ENCODE measurements at regions not wholly inside any gene's neighbourhood (a gene's known extent, or its start where the extent isn't known, plus 50 kb on each side); places are given as distances from the start of the nearest gene placed in this dataset.

- WGBS (ENCODE audit: low lambda C conversion rate, missing lambda C conversion rate): 86% methylated on average over 15 of the region's 15 CpGs
- Histone ChIP-seq H3K27ac (no peak overlapping the region), H3K9me2 (replicated peaks; ENCODE audit: insufficient read depth) (no peaks in the 10 kb centered on the region), H3K4me1 (ENCODE audit: insufficient read depth) (no peaks in the 10 kb centered on the region), H3K36me3 (replicated peaks; ENCODE audit: insufficient read depth, low read depth) (no peaks in the 10 kb centered on the region), H3K27me3 (no peaks in the 10 kb centered on the region), H2AFZ (no peak overlapping the region), H3K9me3 (ENCODE audit: low read depth) (no peaks in the 10 kb centered on the region), H3K4me2 (no peak overlapping the region), H3K4me3 (no peak overlapping the region), H3K79me2 (no peaks in the 10 kb centered on the region), H4K20me1 (ENCODE audit: insufficient read depth, poor library complexity, severe bottlenecking) (no peaks in the 10 kb centered on the region)
- no peak for TF ChIP-seq EZH2 (IDR thresholded peaks at IDR 0.05; ENCODE audit: borderline replicate concordance)
- TF ChIP-seq CTCF (IDR thresholded peaks at IDR 0.05; ENCODE audit: poor library complexity): no peak
- TF ChIP-seq EZH2phosphoT487 (IDR thresholded peaks at IDR 0.05; ENCODE audit: low read depth, severe bottlenecking, unreplicated experiment): no peak
- no peak for DNase-seq (ENCODE audit: low spot score)
These were observed 332.9 kb downstream of the EIPR1 start for GRCh38 chr2:3044587-3045317.

GRCh38 chr2:3043726-3044125 is 333.9 kb downstream of the EIPR1 start:
- H3K27ac ChIP-seq: no peak overlapping the region
- H2AFZ ChIP-seq: no peak overlapping the region
- no peak for TF ChIP-seq CTCF (IDR thresholded peaks at IDR 0.05; ENCODE audit: poor library complexity)
- TF ChIP-seq EZH2 (IDR thresholded peaks at IDR 0.05; ENCODE audit: borderline replicate concordance): no peak
- TF ChIP-seq EZH2phosphoT487 (IDR thresholded peaks at IDR 0.05; ENCODE audit: low read depth, severe bottlenecking, unreplicated experiment): no peak
- H3K4me2 ChIP-seq: no peak overlapping the region
- no peaks in the 10 kb centered on the region for H3K9me3 ChIP-seq (ENCODE audit: low read depth)
- H3K27me3 ChIP-seq: no peaks in the 10 kb centered on the region
- no peaks in the 10 kb centered on the region for H3K79me2 ChIP-seq
- no peaks in the 10 kb centered on the region for H4K20me1 ChIP-seq (ENCODE audit: insufficient read depth, poor library complexity, severe bottlenecking)
- no peaks in the 10 kb centered on the region for H3K9me2 ChIP-seq (replicated peaks; ENCODE audit: insufficient read depth)
- no peak for DNase-seq (ENCODE audit: low spot score)
- H3K36me3 ChIP-seq (replicated peaks; ENCODE audit: insufficient read depth, low read depth): no peaks in the 10 kb centered on the region
- no peaks in the 10 kb centered on the region for H3K4me1 ChIP-seq (ENCODE audit: insufficient read depth)
- no peak overlapping the region for H3K4me3 ChIP-seq
- WGBS (ENCODE audit: low lambda C conversion rate, missing lambda C conversion rate): 85% methylated on average over 8 of the region's 8 CpGs

GRCh38 chr2:3042601-3043585 is 334.7 kb downstream of the EIPR1 start:
- H3K27me3 ChIP-seq: no peaks in the 10 kb centered on the region
- no peak overlapping the region for H3K27ac ChIP-seq
- H3K79me2 ChIP-seq: no peaks in the 10 kb centered on the region
- WGBS (ENCODE audit: low lambda C conversion rate, missing lambda C conversion rate): 85% methylated on average over 19 of the region's 20 CpGs
- no peaks in the 10 kb centered on the region for H3K4me1 ChIP-seq (ENCODE audit: insufficient read depth)
- no peak overlapping the region for H2AFZ ChIP-seq
- no peaks in the 10 kb centered on the region for H3K9me2 ChIP-seq (replicated peaks; ENCODE audit: insufficient read depth)
- H3K4me3 ChIP-seq: no peak overlapping the region
- TF ChIP-seq EZH2 (IDR thresholded peaks at IDR 0.05; ENCODE audit: borderline replicate concordance) (no peak), CTCF (IDR thresholded peaks at IDR 0.05; ENCODE audit: poor library complexity) (no peak), EZH2phosphoT487 (IDR thresholded peaks at IDR 0.05; ENCODE audit: low read depth, severe bottlenecking, unreplicated experiment) (no peak)
- no peaks in the 10 kb centered on the region for H4K20me1 ChIP-seq (ENCODE audit: insufficient read depth, poor library complexity, severe bottlenecking)
- no peak overlapping the region for H3K4me2 ChIP-seq
- H3K36me3 ChIP-seq (replicated peaks; ENCODE audit: insufficient read depth, low read depth): no peaks in the 10 kb centered on the region
- DNase-seq (ENCODE audit: low spot score): no peak
- no peaks in the 10 kb centered on the region for H3K9me3 ChIP-seq (ENCODE audit: low read depth)
